ENCODE measurements at regions not wholly inside any gene's neighbourhood (a gene's known extent, or its start where the extent isn't known, plus 50 kb on each side); places are given as distances from the start of the nearest gene placed in this dataset.

DNA sequence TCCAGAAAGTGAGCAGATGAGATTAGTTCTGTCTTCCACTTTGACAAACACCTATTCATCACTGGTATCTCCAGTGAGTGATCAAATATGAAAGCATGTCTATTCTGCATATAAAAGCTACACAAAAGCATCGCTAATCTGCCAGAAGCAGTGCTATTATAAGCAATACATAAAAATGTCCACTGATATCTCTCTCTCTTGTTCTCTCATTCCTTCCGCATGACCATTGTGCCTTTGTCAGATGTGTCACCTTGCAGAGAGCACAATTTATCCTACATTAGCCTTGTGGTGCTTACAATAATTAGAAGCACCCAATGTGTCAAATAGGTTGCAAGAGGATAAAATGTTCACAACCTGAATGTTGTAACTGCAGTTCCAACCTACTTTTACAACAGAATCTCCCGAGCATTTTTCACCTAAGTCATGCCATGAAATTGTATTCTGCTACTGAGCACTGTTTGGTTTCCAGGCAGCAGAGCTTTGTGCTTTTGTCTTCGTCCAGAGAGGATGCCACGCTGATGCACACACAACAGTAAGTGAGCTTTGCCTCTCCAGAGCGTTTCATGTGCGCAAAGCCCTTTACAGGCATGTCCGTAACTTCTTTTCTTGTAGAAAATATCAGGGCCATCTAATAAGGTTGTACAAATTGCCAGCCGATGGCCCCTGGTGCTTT is 198.7 kb upstream of the PLD5 start:
- TF ChIP-seq, protein P1, sequence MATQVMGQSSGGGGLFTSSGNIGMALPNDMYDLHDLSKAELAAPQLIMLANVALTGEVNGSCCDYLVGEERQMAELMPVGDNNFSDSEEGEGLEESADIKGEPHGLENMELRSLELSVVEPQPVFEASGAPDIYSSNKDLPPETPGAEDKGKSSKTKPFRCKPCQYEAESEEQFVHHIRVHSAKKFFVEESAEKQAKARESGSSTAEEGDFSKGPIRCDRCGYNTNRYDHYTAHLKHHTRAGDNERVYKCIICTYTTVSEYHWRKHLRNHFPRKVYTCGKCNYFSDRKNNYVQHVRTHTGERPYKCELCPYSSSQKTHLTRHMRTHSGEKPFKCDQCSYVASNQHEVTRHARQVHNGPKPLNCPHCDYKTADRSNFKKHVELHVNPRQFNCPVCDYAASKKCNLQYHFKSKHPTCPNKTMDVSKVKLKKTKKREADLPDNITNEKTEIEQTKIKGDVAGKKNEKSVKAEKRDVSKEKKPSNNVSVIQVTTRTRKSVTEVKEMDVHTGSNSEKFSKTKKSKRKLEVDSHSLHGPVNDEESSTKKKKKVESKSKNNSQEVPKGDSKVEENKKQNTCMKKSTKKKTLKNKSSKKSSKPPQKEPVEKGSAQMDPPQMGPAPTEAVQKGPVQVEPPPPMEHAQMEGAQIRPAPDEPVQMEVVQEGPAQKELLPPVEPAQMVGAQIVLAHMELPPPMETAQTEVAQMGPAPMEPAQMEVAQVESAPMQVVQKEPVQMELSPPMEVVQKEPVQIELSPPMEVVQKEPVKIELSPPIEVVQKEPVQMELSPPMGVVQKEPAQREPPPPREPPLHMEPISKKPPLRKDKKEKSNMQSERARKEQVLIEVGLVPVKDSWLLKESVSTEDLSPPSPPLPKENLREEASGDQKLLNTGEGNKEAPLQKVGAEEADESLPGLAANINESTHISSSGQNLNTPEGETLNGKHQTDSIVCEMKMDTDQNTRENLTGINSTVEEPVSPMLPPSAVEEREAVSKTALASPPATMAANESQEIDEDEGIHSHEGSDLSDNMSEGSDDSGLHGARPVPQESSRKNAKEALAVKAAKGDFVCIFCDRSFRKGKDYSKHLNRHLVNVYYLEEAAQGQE (IDR thresholded peaks at IDR 0.05; ENCODE audit: insufficient read depth in 1 of 2, low read depth in 2 of 2, low read length in 2 of 2) = no peak
- TF ChIP-seq POLR2AphosphoS5 (IDR thresholded peaks at IDR 0.05; ENCODE audit: low read depth, low read length) = no peak
- no peak for TF ChIP-seq TAF1 (IDR thresholded peaks at IDR 0.05; ENCODE audit: borderline replicate concordance, insufficient read depth, low read length)
- no peak for TF ChIP-seq SIN3A (IDR thresholded peaks at IDR 0.05; ENCODE audit: borderline replicate concordance, insufficient read depth, low read length)
